Chondrocyte (in vitro differentiated cells): ENCODE measurements at regions not wholly inside any gene's neighbourhood (a gene's known extent, or its start where the extent isn't known, plus 50 kb on each side); places are given as distances from the start of the nearest gene placed in this dataset.

ENCODE experiments used
- DNase-seq: peaks from one replicate; pipeline ENCODE4 v3.0.0; 2021; ENCODE audit warnings: mixed read lengths, low spot score
- H3K27ac Mint-ChIP-seq: one replicate; pipeline ENCODE4 v1.8.0; 2021; ENCODE audit warnings: mild to moderate bottlenecking, moderate library complexity, mixed read lengths; ENCODE audit not compliant: unreplicated experiment
- H3K27me3 Mint-ChIP-seq: 2 replicates; pipeline ENCODE4 v1.8.0; 2021; ENCODE audit warnings: low read depth, mixed read lengths
- H3K36me3 Mint-ChIP-seq: 2 replicates; pipeline ENCODE4 v1.8.0; 2021; ENCODE audit warnings: low read depth, mixed read lengths
- H3K4me1 Mint-ChIP-seq: 2 replicates; pipeline ENCODE4 v1.8.0; 2021; ENCODE audit warnings: low read depth, mild to moderate bottlenecking, mixed read lengths
- H3K4me3 Mint-ChIP-seq: one replicate; pipeline ENCODE4 v1.8.0; 2021; ENCODE audit warnings: mild to moderate bottlenecking, moderate library complexity, mixed read lengths; ENCODE audit not compliant: unreplicated experiment
- H3K9me3 Mint-ChIP-seq: 2 replicates; pipeline ENCODE4 v1.8.0; 2021; ENCODE audit warnings: low read depth, mixed read lengths
- TF ChIP-seq, protein P1 (sequence below): fragments of 200-600 bp; sonication (generic); IDR thresholded peaks from 2 replicates; pipeline ENCODE4 v1.5.0; 2021; ENCODE audit warnings: antibody characterized with exemption, mild to moderate bottlenecking, moderate library complexity

DNA sequence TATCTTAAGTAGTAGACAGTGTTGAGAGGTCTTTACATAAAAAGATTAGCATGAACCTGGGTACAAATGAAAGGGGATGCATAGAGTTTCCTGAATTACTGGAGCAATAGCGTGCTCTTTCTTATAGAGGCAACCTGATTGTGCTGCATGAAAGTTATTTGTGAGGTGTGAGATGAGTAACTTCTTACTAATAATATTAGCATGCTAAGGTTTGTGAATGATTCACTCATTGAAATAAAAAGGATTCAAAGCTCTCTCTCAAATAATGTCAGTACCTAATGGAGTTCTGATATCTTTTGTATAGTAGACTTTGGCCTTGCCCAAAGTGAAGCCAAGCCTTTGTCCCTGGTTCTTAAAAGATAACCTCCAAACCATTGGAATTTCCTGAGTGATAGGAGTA lies 131.0 kb upstream of the CXXC4 start:
- Mint-ChIP-seq H3K4me3 (no peak overlapping the region), H3K27me3 (peaks cover 4% of the 10 kb centered on the region), H3K9me3 (no peaks in the 10 kb centered on the region), H3K4me1 (no peaks in the 10 kb centered on the region), H3K36me3 (no peaks in the 10 kb centered on the region), H3K27ac (no peak overlapping the region)
- TF ChIP-seq, protein P1, sequence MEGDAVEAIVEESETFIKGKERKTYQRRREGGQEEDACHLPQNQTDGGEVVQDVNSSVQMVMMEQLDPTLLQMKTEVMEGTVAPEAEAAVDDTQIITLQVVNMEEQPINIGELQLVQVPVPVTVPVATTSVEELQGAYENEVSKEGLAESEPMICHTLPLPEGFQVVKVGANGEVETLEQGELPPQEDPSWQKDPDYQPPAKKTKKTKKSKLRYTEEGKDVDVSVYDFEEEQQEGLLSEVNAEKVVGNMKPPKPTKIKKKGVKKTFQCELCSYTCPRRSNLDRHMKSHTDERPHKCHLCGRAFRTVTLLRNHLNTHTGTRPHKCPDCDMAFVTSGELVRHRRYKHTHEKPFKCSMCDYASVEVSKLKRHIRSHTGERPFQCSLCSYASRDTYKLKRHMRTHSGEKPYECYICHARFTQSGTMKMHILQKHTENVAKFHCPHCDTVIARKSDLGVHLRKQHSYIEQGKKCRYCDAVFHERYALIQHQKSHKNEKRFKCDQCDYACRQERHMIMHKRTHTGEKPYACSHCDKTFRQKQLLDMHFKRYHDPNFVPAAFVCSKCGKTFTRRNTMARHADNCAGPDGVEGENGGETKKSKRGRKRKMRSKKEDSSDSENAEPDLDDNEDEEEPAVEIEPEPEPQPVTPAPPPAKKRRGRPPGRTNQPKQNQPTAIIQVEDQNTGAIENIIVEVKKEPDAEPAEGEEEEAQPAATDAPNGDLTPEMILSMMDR = no peak
- DNase-seq = no peak

DNA sequence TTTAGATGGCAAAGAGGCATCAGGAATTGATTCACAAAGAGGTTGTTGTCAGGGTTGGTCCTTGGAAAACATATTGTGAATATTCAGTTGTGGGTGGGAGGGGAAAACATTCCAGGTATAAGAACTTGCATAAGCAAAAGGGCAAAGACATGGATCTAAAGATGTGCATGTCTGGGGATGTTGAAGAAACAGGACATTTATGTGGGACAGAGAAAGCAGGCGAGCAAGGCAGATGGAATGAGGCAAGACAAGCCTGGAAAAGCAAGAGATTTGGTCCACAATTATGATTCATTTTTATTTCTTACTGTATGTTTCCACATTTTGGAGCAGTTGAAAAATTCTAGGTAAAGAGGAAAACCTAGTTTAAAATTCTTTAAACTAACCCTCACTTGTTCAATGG lies 134.9 kb upstream of the CXXC4 start:
- Mint-ChIP-seq H3K27ac (no peak overlapping the region), H3K4me3 (no peak overlapping the region), H3K4me1 (no peaks in the 10 kb centered on the region), H3K27me3 (peaks cover 4% of the 10 kb centered on the region), H3K9me3 (no peaks in the 10 kb centered on the region), H3K36me3 (no peaks in the 10 kb centered on the region)
- TF ChIP-seq, protein P1 = no peak
- no peak for DNase-seq

DNA sequence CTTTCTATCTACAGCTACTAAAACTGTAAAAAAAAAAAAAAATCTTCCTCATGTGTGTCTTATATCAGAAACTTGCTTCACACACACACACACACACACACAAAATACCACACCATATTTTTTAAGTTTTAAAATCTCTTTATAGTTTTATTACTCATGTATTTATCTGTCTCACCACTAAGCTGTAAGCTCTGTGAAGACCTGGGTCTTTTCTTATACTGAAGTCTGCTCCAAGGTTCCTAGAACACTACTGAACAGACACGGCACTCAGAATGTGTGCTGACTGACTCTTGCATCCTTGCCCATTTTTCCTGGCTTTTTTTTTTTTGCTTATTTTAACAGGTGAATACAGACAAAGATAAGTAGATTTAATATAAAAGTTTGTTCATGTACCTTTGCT lies 135.6 kb upstream of the CXXC4 start:
- no peak overlapping the region for H3K27ac Mint-ChIP-seq
- H3K36me3 Mint-ChIP-seq = no peaks in the 10 kb centered on the region
- peaks cover 8% of the 10 kb centered on the region for H3K27me3 Mint-ChIP-seq
- no peaks in the 10 kb centered on the region for H3K4me1 Mint-ChIP-seq
- TF ChIP-seq, protein P1 = no peak
- DNase-seq = no peak
- no peak overlapping the region for H3K4me3 Mint-ChIP-seq
- H3K9me3 Mint-ChIP-seq = no peaks in the 10 kb centered on the region

DNA sequence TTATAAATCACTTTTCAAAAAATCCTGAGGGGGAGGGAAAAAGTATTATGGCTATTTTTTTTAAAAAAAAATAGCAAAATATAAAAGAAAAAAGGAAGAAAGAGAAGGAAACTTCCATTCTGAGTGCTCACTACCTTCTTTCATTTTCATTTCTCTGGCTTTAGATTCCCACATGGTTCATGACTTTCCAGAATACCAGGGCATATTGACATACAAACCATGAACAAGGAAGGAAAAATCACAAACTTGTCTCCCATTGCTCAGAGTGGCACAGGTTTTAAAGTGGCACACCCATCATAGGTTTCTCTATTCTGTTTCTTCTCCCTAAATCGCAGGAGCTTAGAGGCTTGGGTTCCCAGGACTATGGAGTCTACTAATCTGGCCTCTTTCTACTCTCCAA lies 136.3 kb upstream of the CXXC4 start:
- Mint-ChIP-seq H3K27me3 (peaks cover 11% of the 10 kb centered on the region), H3K27ac (no peak overlapping the region), H3K4me1 (no peaks in the 10 kb centered on the region), H3K36me3 (no peaks in the 10 kb centered on the region), H3K9me3 (no peaks in the 10 kb centered on the region), H3K4me3 (no peak overlapping the region)
- TF ChIP-seq, protein P1 = no peak
- DNase-seq = no peak

DNA sequence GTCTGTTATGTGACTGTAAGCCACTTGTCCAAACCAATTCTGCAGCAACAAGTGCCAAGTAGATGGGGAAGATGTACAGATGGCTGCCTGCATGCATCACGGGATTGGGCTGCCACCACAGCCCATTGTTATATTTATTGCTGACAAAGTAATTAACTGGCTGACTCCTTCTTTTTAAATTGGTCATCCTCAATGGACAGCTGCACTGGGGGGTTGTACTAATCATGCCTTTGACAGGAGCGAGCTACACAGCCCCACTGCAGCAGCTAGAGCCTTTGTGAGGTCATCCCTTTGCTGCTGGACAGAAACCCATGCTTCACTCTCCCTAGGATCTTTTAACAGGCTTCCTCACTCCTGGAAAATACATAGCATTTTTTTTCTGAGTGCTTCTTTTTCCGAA lies 146.7 kb upstream of the CXXC4 start:
- TF ChIP-seq, protein P1 = no peak
- no peaks in the 10 kb centered on the region for H3K36me3 Mint-ChIP-seq
- H3K4me1 Mint-ChIP-seq = no peaks in the 10 kb centered on the region
- no peaks in the 10 kb centered on the region for H3K9me3 Mint-ChIP-seq
- no peak overlapping the region for H3K27ac Mint-ChIP-seq
- peaks cover 6% of the 10 kb centered on the region for H3K27me3 Mint-ChIP-seq
- DNase-seq = no peak
- H3K4me3 Mint-ChIP-seq = no peak overlapping the region
